Inflammatory macrophage (primary cell): ENCODE measurements at regions not wholly inside any gene's neighbourhood (a gene's known extent, or its start where the extent isn't known, plus 50 kb on each side); places are given as distances from the start of the nearest gene placed in this dataset.
"Not testable (repeated sequence)": the region's sequence is repeated elsewhere in the genome, so short reads cannot be mapped to it uniquely, and the experiment has no call there.

Source experiments
- DNase-seq, 2 donors: peaks; one replicate each; pipeline ENCODE4 v3.0.0-alpha.2; 2020 to 2022

- DNase-seq, result no peak
These were observed 163.3 kb upstream of the ADCY1 start for GRCh38 chr7:45410893-45411292.

GRCh38 chr7:45413419-45413818 lies 160.7 kb upstream of the ADCY1 start:
- no peak for DNase-seq

- no peak for DNase-seq
These were observed 159.9 kb upstream of the ADCY1 start for GRCh38 chr7:45414226-45414625.

- no peak for DNase-seq
These were observed 158.9 kb upstream of the ADCY1 start for GRCh38 chr7:45415265-45415664.

- no peak for DNase-seq
These were observed 157.3 kb upstream of the ADCY1 start for GRCh38 chr7:45416846-45417245.

GRCh38 chr7:45417268-45417667 lies 156.9 kb upstream of the ADCY1 start:
- DNase-seq, result no peak

- DNase-seq, result no peak
These were observed 156.4 kb upstream of the ADCY1 start for GRCh38 chr7:45417735-45418134.

- DNase-seq, result no peak
These were observed 153.2 kb upstream of the ADCY1 start for GRCh38 chr7:45420843-45421495.

GRCh38 chr7:45421806-45422205 lies 152.4 kb upstream of the ADCY1 start:
- no peak for DNase-seq

- DNase-seq, result no peak
These were observed 143.8 kb upstream of the ADCY1 start for GRCh38 chr7:45430397-45430796.

- no peak for DNase-seq
These were observed 139.9 kb upstream of the ADCY1 start for GRCh38 chr7:45434167-45434784.

- no peak for DNase-seq
These were observed 139.0 kb upstream of the ADCY1 start for GRCh38 chr7:45435131-45435530.

GRCh38 chr7:45435846-45436245 lies 138.3 kb upstream of the ADCY1 start:
- peak in 1 of 2 donors; percentile 5 for DNase-seq

GRCh38 chr7:45440776-45441175 lies 133.4 kb upstream of the ADCY1 start:
- not testable (repeated sequence) for DNase-seq

GRCh38 chr7:45443263-45443662 lies 130.9 kb upstream of the ADCY1 start:
- no peak for DNase-seq

GRCh38 chr7:45446195-45446944 lies 127.8 kb upstream of the ADCY1 start:
- DNase-seq, result peak; percentile 5 to 8

- DNase-seq, result no peak
These were observed 126.9 kb upstream of the ADCY1 start for GRCh38 chr7:45447296-45447695.

- peak; percentile 18 to 50 for DNase-seq
These were observed 123.5 kb upstream of the ADCY1 start for GRCh38 chr7:45450571-45451204.

- DNase-seq, result no peak
These were observed 122.7 kb upstream of the ADCY1 start for GRCh38 chr7:45451342-45452035.

GRCh38 chr7:45454771-45455170 lies 119.4 kb upstream of the ADCY1 start:
- DNase-seq, result no peak

GRCh38 chr7:45455662-45456061 lies 118.5 kb upstream of the ADCY1 start:
- DNase-seq, result no peak

GRCh38 chr7:45456105-45456504 lies 118.1 kb upstream of the ADCY1 start:
- DNase-seq, result no peak
